ENCODE measurements at regions not wholly inside any gene's neighbourhood (a gene's known extent, or its start where the extent isn't known, plus 50 kb on each side); places are given as distances from the start of the nearest gene placed in this dataset.
A peak's percentile ranks its signal among the peaks of the same experiment; 100 is the strongest.

- Mint-ChIP-seq H3K27me3 (ENCODE audit: insufficient read depth) (no peaks in the 10 kb centered on the region), H3K9me3 (no peaks in the 10 kb centered on the region), H3K4me3 (no peak overlapping the region), H3K27ac (no peak overlapping the region), H3K4me1 (ENCODE audit: low read depth) (no peaks in the 10 kb centered on the region), H3K36me3 (ENCODE audit: low read depth) (no peaks in the 10 kb centered on the region)
- DNase-seq (ENCODE audit: low spot score), result no peak
- intact Hi-C loops (cut with micrococcal nuclease), result no loop called here
These were observed 232.4 kb upstream of the SFSWAP start for GRCh38 chr12:131478468-131478867.

GRCh38 chr12:131482199-131482598, 228.7 kb upstream of the SFSWAP start:
- H3K36me3 Mint-ChIP-seq (ENCODE audit: low read depth), result no peaks in the 10 kb centered on the region
- no peaks in the 10 kb centered on the region for H3K4me1 Mint-ChIP-seq (ENCODE audit: low read depth)
- H3K4me3 Mint-ChIP-seq, result no peak overlapping the region
- intact Hi-C loops (cut with micrococcal nuclease), result no loop called here
- H3K27ac Mint-ChIP-seq, result no peak overlapping the region
- no peaks in the 10 kb centered on the region for H3K9me3 Mint-ChIP-seq
- H3K27me3 Mint-ChIP-seq (ENCODE audit: insufficient read depth), result no peaks in the 10 kb centered on the region
- DNase-seq (ENCODE audit: low spot score), result no peak

- no peak for DNase-seq (ENCODE audit: low spot score)
- H3K4me3 Mint-ChIP-seq, result no peak overlapping the region
- H3K27me3 Mint-ChIP-seq (ENCODE audit: insufficient read depth), result no peaks in the 10 kb centered on the region
- H3K4me1 Mint-ChIP-seq (ENCODE audit: low read depth), result no peaks in the 10 kb centered on the region
- intact Hi-C loops (cut with micrococcal nuclease), result no loop called here
- no peaks in the 10 kb centered on the region for H3K36me3 Mint-ChIP-seq (ENCODE audit: low read depth)
- H3K9me3 Mint-ChIP-seq, result no peaks in the 10 kb centered on the region
- no peak overlapping the region for H3K27ac Mint-ChIP-seq
These were observed 228.2 kb upstream of the SFSWAP start for GRCh38 chr12:131482686-131483085.

- peaks cover 2% of the 10 kb centered on the region for H3K27me3 Mint-ChIP-seq (ENCODE audit: insufficient read depth)
- H3K36me3 Mint-ChIP-seq (ENCODE audit: low read depth), result no peaks in the 10 kb centered on the region
- no peaks in the 10 kb centered on the region for H3K9me3 Mint-ChIP-seq
- H3K4me3 Mint-ChIP-seq, result no peak overlapping the region
- H3K27ac Mint-ChIP-seq, result no peak overlapping the region
- DNase-seq (ENCODE audit: low spot score), result no peak
- intact Hi-C loops (cut with micrococcal nuclease), result no loop called here
- no peaks in the 10 kb centered on the region for H3K4me1 Mint-ChIP-seq (ENCODE audit: low read depth)
These were observed 224.2 kb upstream of the SFSWAP start for GRCh38 chr12:131486451-131487230.

- no peak for DNase-seq (ENCODE audit: low spot score)
- Mint-ChIP-seq H3K27ac (peak overlapping the region; percentile 15), H3K9me3 (no peaks in the 10 kb centered on the region)
These were observed 223.3 kb upstream of the SFSWAP start for GRCh38 chr12:131487388-131488124.

GRCh38 chr12:131489718-131490117, 221.2 kb upstream of the SFSWAP start:
- Mint-ChIP-seq H3K4me3 (no peak overlapping the region), H3K9me3 (no peaks in the 10 kb centered on the region), H3K4me1 (ENCODE audit: low read depth) (no peaks in the 10 kb centered on the region), H3K27ac (no peak overlapping the region), H3K36me3 (ENCODE audit: low read depth) (no peaks in the 10 kb centered on the region), H3K27me3 (ENCODE audit: insufficient read depth) (peaks cover 2% of the 10 kb centered on the region)
- DNase-seq (ENCODE audit: low spot score), result no peak
- intact Hi-C loops (cut with micrococcal nuclease), result no loop called here

More at GRCh38 chr12:131487388-131488124, 223.3 kb upstream of the SFSWAP start:
- H3K27me3 Mint-ChIP-seq (ENCODE audit: insufficient read depth), result peaks cover 2% of the 10 kb centered on the region
- intact Hi-C loops (cut with micrococcal nuclease), result no loop called here
- H3K36me3 Mint-ChIP-seq (ENCODE audit: low read depth), result no peaks in the 10 kb centered on the region
- H3K4me1 Mint-ChIP-seq (ENCODE audit: low read depth), result no peaks in the 10 kb centered on the region
- H3K4me3 Mint-ChIP-seq, result no peak overlapping the region

- H3K36me3 Mint-ChIP-seq (ENCODE audit: low read depth), result no peaks in the 10 kb centered on the region
- peaks cover 2% of the 10 kb centered on the region for H3K27me3 Mint-ChIP-seq (ENCODE audit: insufficient read depth)
- H3K9me3 Mint-ChIP-seq, result no peaks in the 10 kb centered on the region
- H3K4me1 Mint-ChIP-seq (ENCODE audit: low read depth), result no peaks in the 10 kb centered on the region
- no peak overlapping the region for H3K4me3 Mint-ChIP-seq
- no peak overlapping the region for H3K27ac Mint-ChIP-seq
- intact Hi-C loops (cut with micrococcal nuclease), result no loop called here
- no peak for DNase-seq (ENCODE audit: low spot score)
These were observed 219.7 kb upstream of the SFSWAP start for GRCh38 chr12:131491155-131491554.

- H3K36me3 Mint-ChIP-seq (ENCODE audit: low read depth), result no peaks in the 10 kb centered on the region
- H3K4me3 Mint-ChIP-seq, result no peak overlapping the region
- H3K27me3 Mint-ChIP-seq (ENCODE audit: insufficient read depth), result peaks cover 2% of the 10 kb centered on the region
- DNase-seq (ENCODE audit: low spot score), result no peak
- intact Hi-C loops (cut with micrococcal nuclease), result no loop called here
- H3K4me1 Mint-ChIP-seq (ENCODE audit: low read depth), result no peaks in the 10 kb centered on the region
- H3K27ac Mint-ChIP-seq, result no peak overlapping the region
- no peaks in the 10 kb centered on the region for H3K9me3 Mint-ChIP-seq
These were observed 218.9 kb upstream of the SFSWAP start for GRCh38 chr12:131491916-131492490.

- peaks cover 2% of the 10 kb centered on the region for H3K27me3 Mint-ChIP-seq (ENCODE audit: insufficient read depth)
- H3K36me3 Mint-ChIP-seq (ENCODE audit: low read depth), result no peaks in the 10 kb centered on the region
- DNase-seq (ENCODE audit: low spot score), result no peak
- intact Hi-C loops (cut with micrococcal nuclease), result no loop called here
- no peaks in the 10 kb centered on the region for H3K9me3 Mint-ChIP-seq
- no peak overlapping the region for H3K4me3 Mint-ChIP-seq
- H3K27ac Mint-ChIP-seq, result no peak overlapping the region
- H3K4me1 Mint-ChIP-seq (ENCODE audit: low read depth), result no peaks in the 10 kb centered on the region
These were observed 217.6 kb upstream of the SFSWAP start for GRCh38 chr12:131493068-131493826.

GRCh38 chr12:131494216-131494615, 216.7 kb upstream of the SFSWAP start:
- DNase-seq (ENCODE audit: low spot score), result no peak
- intact Hi-C loops (cut with micrococcal nuclease), result no loop called here
- Mint-ChIP-seq H3K9me3 (no peaks in the 10 kb centered on the region), H3K4me1 (ENCODE audit: low read depth) (no peaks in the 10 kb centered on the region), H3K4me3 (no peak overlapping the region), H3K27me3 (ENCODE audit: insufficient read depth) (peaks cover 2% of the 10 kb centered on the region), H3K36me3 (ENCODE audit: low read depth) (no peaks in the 10 kb centered on the region), H3K27ac (no peak overlapping the region)

GRCh38 chr12:131494741-131495524, 216.0 kb upstream of the SFSWAP start:
- Mint-ChIP-seq H3K4me1 (ENCODE audit: low read depth) (no peaks in the 10 kb centered on the region), H3K27ac (no peak overlapping the region), H3K27me3 (ENCODE audit: insufficient read depth) (peaks cover 2% of the 10 kb centered on the region), H3K9me3 (no peaks in the 10 kb centered on the region), H3K4me3 (no peak overlapping the region), H3K36me3 (ENCODE audit: low read depth) (no peaks in the 10 kb centered on the region)
- intact Hi-C loops (cut with micrococcal nuclease), result no loop called here
- no peak for DNase-seq (ENCODE audit: low spot score)

GRCh38 chr12:131497966-131498365, 212.9 kb upstream of the SFSWAP start:
- H3K4me3 Mint-ChIP-seq, result no peak overlapping the region
- no peak overlapping the region for H3K27ac Mint-ChIP-seq
- no peaks in the 10 kb centered on the region for H3K36me3 Mint-ChIP-seq (ENCODE audit: low read depth)
- no peaks in the 10 kb centered on the region for H3K27me3 Mint-ChIP-seq (ENCODE audit: insufficient read depth)
- no peak for DNase-seq (ENCODE audit: low spot score)
- intact Hi-C loops (cut with micrococcal nuclease), result no loop called here
- H3K9me3 Mint-ChIP-seq, result no peaks in the 10 kb centered on the region
- no peaks in the 10 kb centered on the region for H3K4me1 Mint-ChIP-seq (ENCODE audit: low read depth)

Measured in activated T-helper 1 cell treated with anti-CD3 and anti-CD28 coated beads, Interleukin-12 subunit alpha, Interleukin-12 subunit beta, Interleukin-2, Interleukin-4 antibody, amounts not matched to agents 30 ng/mL and 10 ng/mL and 1 ng/mL, durations not matched to agents 14 hours and 24 hours and 36 hours (primary cell).